HepG2 (cell line): ENCODE measurements at regions not wholly inside any gene's neighbourhood (a gene's known extent, or its start where the extent isn't known, plus 50 kb on each side); places are given as distances from the start of the nearest gene placed in this dataset.

Source experiments
- ATAC-seq: fragments of 200-7000 bp; cut with Tn5 transposase; 3 replicates; pipeline ENCODE4 v1.9.1; 2020; ENCODE audit warnings: mild to moderate bottlenecking, moderate library complexity
- BruUV-seq: library from RNA; stranded (reverse); fragments of 400-500 nt; replicated peaks from 2 replicates; lab custom pipeline; 2021; lab: Mats Ljungman, UMichigan
- CTCF ChIA-PET: fragments of 300-600 bp; formaldehyde crosslinking; extraction: SDS; loops from one replicate; lab custom pipeline; 2021; ENCODE audit warnings: low total read pairs, inconsistent platforms, low intra/inter-chr PET ratio; lab: Yijun Ruan, JAX
- POLR2A ChIA-PET: fragments of 350-600 bp; sonication (Branson Sonifier 250); formaldehyde crosslinking; loops from one replicate; lab custom pipeline; 2020; ENCODE audit warnings: antibody characterized with exemption, inconsistent platforms; lab: Yijun Ruan, JAX
- DNase-seq: peaks from one replicate; pipeline ENCODE4 v3.0.0-alpha.2; 2015; ENCODE audit warnings: low spot score
- FAIRE-seq: peaks from 3 replicates; lab custom pipeline; 2011; peaks lifted over from hg19 to GRCh38; lab: Jason Lieb, UNC
- H2AFZ ChIP-seq: one replicate; pipeline ENCODE4 v1.6.1; 2011; ENCODE audit warnings: low read length, inconsistent platforms
- H3K27ac ChIP-seq: fragments of 300-600 bp; 3 replicates; pipeline ENCODE4 v1.8.0; 2011; ENCODE audit warnings: mixed run types, mild to moderate bottlenecking, mixed read lengths, low read length, inconsistent platforms; ENCODE audit not compliant: insufficient read depth; ENCODE audit errors: extremely low read length
- H3K27me3 ChIP-seq, 2 experiments: fragments of 200-600 bp in 1 of 2; 2 replicates in 1 of 2; 3 replicates in 1 of 2; pipeline versions ENCODE4 v1.6.0 to v1.8.0; 2011; ENCODE audit warnings: low read length in 2 of 2, mild to moderate bottlenecking in 2 of 2, moderate library complexity in 2 of 2, inconsistent platforms in 1 of 2; ENCODE audit not compliant: insufficient read depth in 2 of 2, control insufficient read depth in 1 of 2
- H3K36me3 ChIP-seq, 2 experiments: fragments of 200-600 bp in 1 of 2; replicated peaks in 1 of 2; 2 replicates in 1 of 2; 3 replicates in 1 of 2; pipeline versions ENCODE4 v1.5.1 to v1.8.0; 2011; ENCODE audit warnings: low read length in 2 of 2, inconsistent platforms in 1 of 2; ENCODE audit not compliant: insufficient read depth in 2 of 2, control insufficient read depth in 1 of 2
- H3K4me1 ChIP-seq: 2 replicates; pipeline ENCODE4 v1.5.1; 2012; ENCODE audit warnings: low read length, inconsistent platforms; ENCODE audit not compliant: insufficient read depth
- H3K4me2 ChIP-seq: 2 replicates; pipeline ENCODE4 v1.6.0; 2011; ENCODE audit warnings: low read depth, low read length, inconsistent platforms
- H3K4me3 ChIP-seq, 3 experiments: fragments of 200-600 bp in 1 of 3; sonication (generic), shearing (Covaris generic) in 1 of 3; replicated peaks in 1 of 3; 2 replicates each; pipeline ENCODE4 v1.5.1; 2011 to 2016; ENCODE audit warnings: low read length in 3 of 3, inconsistent platforms in 2 of 3, low read depth in 2 of 3, mild to moderate bottlenecking in 2 of 3, control low read depth in 1 of 3, mixed read lengths in 1 of 3; ENCODE audit not compliant: insufficient read depth in 1 of 3
- H3K79me2 ChIP-seq: one replicate; pipeline ENCODE4 v1.6.1; 2011; ENCODE audit warnings: low read length, inconsistent platforms; ENCODE audit not compliant: insufficient read depth
- H3K9ac ChIP-seq: 2 replicates; pipeline ENCODE4 v1.6.0; 2011; ENCODE audit warnings: mild to moderate bottlenecking, low read depth, low read length, inconsistent platforms; ENCODE audit not compliant: insufficient read depth
- H3K9me3 ChIP-seq: 2 replicates; pipeline ENCODE4 v1.5.1; 2012; ENCODE audit warnings: mild to moderate bottlenecking, low read length
- H4K20me1 ChIP-seq: 2 replicates; pipeline ENCODE4 v1.6.0; 2011; ENCODE audit warnings: inconsistent platforms, mild to moderate bottlenecking, low read length, moderate library complexity; ENCODE audit not compliant: insufficient read depth
- ADNP ChIP-seq: sonication (generic); formaldehyde crosslinking; IDR thresholded peaks from 2 replicates; pipeline ENCODE4 v1.4.0; 2020; ENCODE audit warnings: missing genetic modification reagents
- ELF4 ChIP-seq: sonication (generic); formaldehyde crosslinking; IDR thresholded peaks from 2 replicates; pipeline ENCODE4 v1.5.0; 2020; ENCODE audit warnings: missing genetic modification reagents, mild to moderate bottlenecking, moderate library complexity, borderline replicate concordance
- FOXK2 ChIP-seq: fragments of 450-650 bp; IDR thresholded peaks from 2 replicates; pipeline ENCODE4 v1.6.1; 2016
- HDAC6 ChIP-seq: fragments of 200-600 bp; sonication (generic); IDR thresholded peaks from 2 replicates; pipeline ENCODE4 v1.7.0; 2017; ENCODE audit warnings: mild to moderate bottlenecking, antibody characterized with exemption, low read length, low read depth
- MBNL3 ChIP-seq: fragments of 250-450 bp; sonication (Bioruptor Pico); conservative IDR thresholded peaks from 2 replicates; pipeline ENCODE4 v1.8.0; 2022; ENCODE audit warnings: mild to moderate bottlenecking, inconsistent platforms
- MYNN ChIP-seq: sonication (generic); formaldehyde crosslinking; IDR thresholded peaks from 2 replicates; pipeline ENCODE4 v1.4.0; 2020; ENCODE audit warnings: mild to moderate bottlenecking, low read depth, missing genetic modification reagents
- RARG ChIP-seq: sonication (generic); formaldehyde crosslinking; IDR thresholded peaks from 2 replicates; pipeline ENCODE4 v1.4.0; 2020; ENCODE audit warnings: low read depth, mild to moderate bottlenecking, missing genetic modification reagents
- SP1 ChIP-seq, 2 experiments: fragments of 450-650 bp in 1 of 2; sonication (generic) in 1 of 2; formaldehyde crosslinking in 1 of 2; IDR thresholded peaks; 2 replicates each; pipeline versions ENCODE4 v1.4.0 to v1.6.1; 2016 to 2020; ENCODE audit warnings: missing genetic modification reagents in 1 of 2
- TARDBP ChIP-seq: sonication (generic); formaldehyde crosslinking; IDR thresholded peaks from 2 replicates; pipeline ENCODE4 v1.8.0; 2022; ENCODE audit warnings: mild to moderate bottlenecking, missing genetic modification reagents
- XBP1 ChIP-seq: sonication (generic); formaldehyde crosslinking; IDR thresholded peaks from 2 replicates; pipeline ENCODE4 v1.5.0; 2020; ENCODE audit warnings: missing genetic modification reagents
- ZFAT ChIP-seq: sonication (generic); formaldehyde crosslinking; conservative IDR thresholded peaks from 2 replicates; pipeline ENCODE4 v1.8.1; 2023; ENCODE audit warnings: missing genetic modification reagents, inconsistent platforms
- ZNF224 ChIP-seq: sonication (generic); formaldehyde crosslinking; IDR thresholded peaks from 2 replicates; pipeline ENCODE4 v1.5.0; 2020; ENCODE audit warnings: mild to moderate bottlenecking, missing genetic modification reagents
- ZNF510 ChIP-seq: sonication (generic); formaldehyde crosslinking; IDR thresholded peaks from 2 replicates; pipeline ENCODE4 v1.4.0; 2020; ENCODE audit warnings: low read depth, mild to moderate bottlenecking, missing genetic modification reagents
- ZNF737 ChIP-seq: sonication (generic); formaldehyde crosslinking; IDR thresholded peaks from 2 replicates; pipeline ENCODE4 v1.5.0; 2020; ENCODE audit warnings: missing genetic modification reagents, mild to moderate bottlenecking, borderline replicate concordance
- ZNF878 ChIP-seq: sonication (generic); formaldehyde crosslinking; IDR thresholded peaks from 2 replicates; pipeline ENCODE4 v1.8.1; 2023; ENCODE audit warnings: mild to moderate bottlenecking, missing genetic modification reagents, moderate library complexity
- ZSCAN30 ChIP-seq: sonication (generic); formaldehyde crosslinking; IDR thresholded peaks from 2 replicates; pipeline ENCODE4 v1.5.0; 2020; ENCODE audit warnings: mild to moderate bottlenecking, missing genetic modification reagents
- WGBS: methylation state at CpG from one replicate; pipeline ENCODE4 v1.1.6; 2017; ENCODE audit warnings: low lambda C conversion rate; 5-methylcytosine and 5-hydroxymethylcytosine counted together
- in situ Hi-C: cut with HindIII; loops from 2 replicates; pipeline ENCODE4 v1.10.0; 2017; ENCODE audit warnings: low pct_unique_long_range_greater_than_20kb; ENCODE audit not compliant: extremely low pct_ligation_motif_present
- intact Hi-C: fragments of 100-400 bp; cut with micrococcal nuclease; formaldehyde crosslinking; loops from one replicate; pipeline ENCODE4 v1.10.0; 2022; ENCODE audit not compliant: unreplicated experiment
- TF ChIP-seq, protein P1 (sequence below): sonication (generic); formaldehyde crosslinking; IDR thresholded peaks from 2 replicates; pipeline ENCODE4 v1.5.0; 2020; ENCODE audit warnings: mild to moderate bottlenecking, missing genetic modification reagents
- TF ChIP-seq, protein P2 (sequence below): sonication (generic); formaldehyde crosslinking; IDR thresholded peaks from 2 replicates; pipeline ENCODE4 v1.4.0; 2020; ENCODE audit warnings: missing genetic modification reagents
- TF ChIP-seq, protein P3 (sequence below): sonication (generic); formaldehyde crosslinking; IDR thresholded peaks from 2 replicates; pipeline ENCODE4 v1.9.0; 2021; ENCODE audit warnings: missing genetic modification reagents, borderline replicate concordance

- TF ChIP-seq, protein P1, sequence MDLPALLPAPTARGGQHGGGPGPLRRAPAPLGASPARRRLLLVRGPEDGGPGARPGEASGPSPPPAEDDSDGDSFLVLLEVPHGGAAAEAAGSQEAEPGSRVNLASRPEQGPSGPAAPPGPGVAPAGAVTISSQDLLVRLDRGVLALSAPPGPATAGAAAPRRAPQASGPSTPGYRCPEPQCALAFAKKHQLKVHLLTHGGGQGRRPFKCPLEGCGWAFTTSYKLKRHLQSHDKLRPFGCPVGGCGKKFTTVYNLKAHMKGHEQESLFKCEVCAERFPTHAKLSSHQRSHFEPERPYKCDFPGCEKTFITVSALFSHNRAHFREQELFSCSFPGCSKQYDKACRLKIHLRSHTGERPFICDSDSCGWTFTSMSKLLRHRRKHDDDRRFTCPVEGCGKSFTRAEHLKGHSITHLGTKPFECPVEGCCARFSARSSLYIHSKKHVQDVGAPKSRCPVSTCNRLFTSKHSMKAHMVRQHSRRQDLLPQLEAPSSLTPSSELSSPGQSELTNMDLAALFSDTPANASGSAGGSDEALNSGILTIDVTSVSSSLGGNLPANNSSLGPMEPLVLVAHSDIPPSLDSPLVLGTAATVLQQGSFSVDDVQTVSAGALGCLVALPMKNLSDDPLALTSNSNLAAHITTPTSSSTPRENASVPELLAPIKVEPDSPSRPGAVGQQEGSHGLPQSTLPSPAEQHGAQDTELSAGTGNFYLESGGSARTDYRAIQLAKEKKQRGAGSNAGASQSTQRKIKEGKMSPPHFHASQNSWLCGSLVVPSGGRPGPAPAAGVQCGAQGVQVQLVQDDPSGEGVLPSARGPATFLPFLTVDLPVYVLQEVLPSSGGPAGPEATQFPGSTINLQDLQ (CRISPR knock-in tag): no peak
- no peak for TF ChIP-seq MYNN
- no peak for TF ChIP-seq ZNF510 (CRISPR knock-in tag)
- TF ChIP-seq, all 625 proteins: peak for 3
These were observed 56.3 kb upstream of the BRD7 start (continued) for GRCh38 chr16:50425044-50425443.

GRCh38 chr16:50422926-50423325 is 54.1 kb upstream of the BRD7 start:
- no peak overlapping the region for H3K4me2 ChIP-seq
- ATAC-seq (no peak), DNase-seq (no peak)
- intact Hi-C loops: no loop called here
- no peak for TF ChIP-seq ZSCAN30 (CRISPR knock-in tag)
- TF ChIP-seq, protein P2, sequence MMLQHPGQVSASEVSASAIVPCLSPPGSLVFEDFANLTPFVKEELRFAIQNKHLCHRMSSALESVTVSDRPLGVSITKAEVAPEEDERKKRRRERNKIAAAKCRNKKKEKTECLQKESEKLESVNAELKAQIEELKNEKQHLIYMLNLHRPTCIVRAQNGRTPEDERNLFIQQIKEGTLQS (CRISPR knock-in tag): no peak
- TF ChIP-seq FOXK2: no peak
- no peak for TF ChIP-seq ADNP (CRISPR knock-in tag)
- no peak for TF ChIP-seq ZNF737
- TF ChIP-seq ELF4 (CRISPR knock-in tag): no peak
- no peak for TF ChIP-seq MBNL3 (CRISPR knock-in tag)
- no peak for TF ChIP-seq XBP1 (CRISPR knock-in tag)
- TF ChIP-seq SP1 (IDR thresholded peaks at IDR 0.05): no peak
- TF ChIP-seq SP1 (CRISPR knock-in tag; IDR thresholded peaks at IDR 0.05): no peak
- TF ChIP-seq RARG (CRISPR knock-in tag): no peak
- no peak for TF ChIP-seq ZNF878
- TF ChIP-seq TARDBP (CRISPR knock-in tag): no peak
- no peak for TF ChIP-seq ZNF224 (CRISPR knock-in tag)
- TF ChIP-seq, protein P3, sequence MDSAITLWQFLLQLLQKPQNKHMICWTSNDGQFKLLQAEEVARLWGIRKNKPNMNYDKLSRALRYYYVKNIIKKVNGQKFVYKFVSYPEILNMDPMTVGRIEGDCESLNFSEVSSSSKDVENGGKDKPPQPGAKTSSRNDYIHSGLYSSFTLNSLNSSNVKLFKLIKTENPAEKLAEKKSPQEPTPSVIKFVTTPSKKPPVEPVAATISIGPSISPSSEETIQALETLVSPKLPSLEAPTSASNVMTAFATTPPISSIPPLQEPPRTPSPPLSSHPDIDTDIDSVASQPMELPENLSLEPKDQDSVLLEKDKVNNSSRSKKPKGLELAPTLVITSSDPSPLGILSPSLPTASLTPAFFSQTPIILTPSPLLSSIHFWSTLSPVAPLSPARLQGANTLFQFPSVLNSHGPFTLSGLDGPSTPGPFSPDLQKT: no peak
- no peak for TF ChIP-seq ZFAT
- no peak for TF ChIP-seq HDAC6
- TF ChIP-seq, all 625 proteins: peak for 0
- FAIRE-seq: no peak
- Histone ChIP-seq H3K27me3 (peaks cover 2 to 9% of the 10 kb centered on the region in 2 experiments; a peak in 2 of 5 replicates), H3K9me3 (peaks cover 21% of the 10 kb centered on the region), H3K4me3 (no peak overlapping the region), H3K79me2 (no peaks in the 10 kb centered on the region), H3K36me3 (no peaks in the 10 kb centered on the region), H3K4me1 (peaks cover 23% of the 10 kb centered on the region), H3K9ac (no peak overlapping the region), H4K20me1 (no peaks in the 10 kb centered on the region), H3K27ac (no peak overlapping the region), H2AFZ (no peak overlapping the region)
- ChIA-PET POLR2A (no interaction called here), CTCF (no interaction called here)
- in situ Hi-C loops: no loop called here
- no TSS peak for BruUV-seq
- 43% methylated on average over 1 of the region's 1 CpG for WGBS
